HCT116 (cell line): ENCODE measurements at regions not wholly inside any gene's neighbourhood (a gene's known extent, or its start where the extent isn't known, plus 50 kb on each side); places are given as distances from the start of the nearest gene placed in this dataset.

ENCODE experiments used
- ATAC-seq: fragments of 200-7000 bp; cut with Tn5 transposase; 2 replicates; pipeline ENCODE4 v1.9.1; 2020; ENCODE audit warnings: mild to moderate bottlenecking, moderate library complexity
- BruUV-seq: library from RNA; stranded (reverse); fragments of 400-500 nt; replicated peaks from 2 replicates; lab custom pipeline; 2021; lab: Mats Ljungman, UMichigan
- CTCF ChIA-PET: fragments of 300-600 bp; sonication (Branson Sonifier 250); formaldehyde crosslinking; loops from one replicate; lab custom pipeline; 2021; ENCODE audit warnings: antibody characterized with exemption; lab: Charles Lee
- POLR2A ChIA-PET: fragments of 300-600, 350-600 bp; sonication (Branson Sonifier 250); formaldehyde crosslinking; loops from one replicate; lab custom pipeline; 2021; ENCODE audit warnings: antibody characterized with exemption; lab: Charles Lee
- RAD21 ChIA-PET, 2 experiments: fragments of 300-600 bp; sonication (Branson Sonifier 250); formaldehyde crosslinking; loops; one replicate each; lab custom pipeline; 2023; ENCODE audit warnings: low total read pairs in 2 of 2; ENCODE audit not compliant: uncharacterized antibody in 2 of 2, unreplicated experiment in 2 of 2, low non-redundant PET in 1 of 2; lab: Charles Lee
- DNase-seq: peaks from one replicate; pipeline ENCODE4 v3.0.0-alpha.2; 2010; ENCODE audit warnings: low read depth, low spot score
- H2AFZ ChIP-seq: fragments of 200-600 bp; shearing (Covaris generic), sonication (generic); 2 replicates; pipeline ENCODE4 v1.6.1; 2017; ENCODE audit warnings: low read depth, mixed run types, mixed read lengths, antibody characterized with exemption, low read length; ENCODE audit not compliant: poor library complexity, severe bottlenecking
- H3K27ac ChIP-seq: 2 replicates; pipeline ENCODE4 v1.5.1; 2012; ENCODE audit warnings: low read depth, low read length
- H3K27me3 ChIP-seq: fragments of 200-600 bp; sonication (generic); 2 replicates; pipeline ENCODE4 v1.6.1; 2016; ENCODE audit warnings: mixed run types, low read length, mixed read lengths; ENCODE audit not compliant: insufficient read depth
- H3K36me3 ChIP-seq, 2 experiments: fragments of 200-500 bp in 1 of 2; fragments of 200-600 bp in 1 of 2; sonication (Bioruptor generic) in 1 of 2; sonication (generic) in 1 of 2; 2 replicates each; pipeline versions ENCODE4 v1.5.1 to v1.6.1; 2014 to 2016; ENCODE audit warnings: low read length in 2 of 2, inconsistent platforms in 1 of 2, mixed read lengths in 1 of 2, mixed run types in 1 of 2; ENCODE audit not compliant: insufficient read depth in 2 of 2, control insufficient read depth in 1 of 2
- H3K4me1 ChIP-seq, 2 experiments: fragments of 200-600 bp in 1 of 2; sonication (generic) in 1 of 2; 2 replicates each; pipeline versions ENCODE4 v1.5.1 to v1.6.1; 2012 to 2017; ENCODE audit warnings: low read length in 2 of 2, inconsistent platforms in 1 of 2, mild to moderate bottlenecking in 1 of 2, mixed read lengths in 1 of 2, mixed run types in 1 of 2, moderate library complexity in 1 of 2; ENCODE audit not compliant: insufficient read depth in 2 of 2, control insufficient read depth in 1 of 2
- H3K4me2 ChIP-seq: fragments of 200-600 bp; sonication (generic); 2 replicates; pipeline ENCODE4 v1.6.1; 2017; ENCODE audit warnings: mixed run types, low read length, mixed read lengths
- H3K4me3 ChIP-seq, 2 experiments: fragments of 200-600 bp in 1 of 2; sonication (generic) in 1 of 2; replicated peaks in 1 of 2; 2 replicates each; pipeline ENCODE4 v1.5.1; 2011 to 2016; ENCODE audit warnings: low read length in 2 of 2, control low read depth in 1 of 2, low read depth in 1 of 2, mild to moderate bottlenecking in 1 of 2, mixed read lengths in 1 of 2, mixed run types in 1 of 2
- H3K79me2 ChIP-seq: fragments of 200-600 bp; sonication (generic); 2 replicates; pipeline ENCODE4 v1.6.1; 2017; ENCODE audit warnings: mild to moderate bottlenecking, mixed run types, low read length, moderate library complexity, mixed read lengths; ENCODE audit not compliant: insufficient read depth
- H3K9ac ChIP-seq: fragments of 200-600 bp; sonication (generic); 2 replicates; pipeline ENCODE4 v1.6.1; 2016; ENCODE audit warnings: low read length, mixed read lengths
- H3K9me2 ChIP-seq: fragments of 200-600 bp; sonication (generic), shearing (Covaris generic); 2 replicates; pipeline ENCODE4 v1.6.1; 2017; ENCODE audit warnings: mixed run types, mild to moderate bottlenecking, moderate library complexity; ENCODE audit not compliant: insufficient read depth
- H3K9me3 ChIP-seq, 2 experiments: fragments of 200-500 bp in 1 of 2; fragments of 200-600 bp in 1 of 2; sonication (Bioruptor generic) in 1 of 2; sonication (generic) in 1 of 2; 2 replicates each; pipeline ENCODE4 v1.6.1; 2014 to 2017; ENCODE audit warnings: low read length in 2 of 2, mixed read lengths in 2 of 2, inconsistent platforms in 1 of 2, low read depth in 1 of 2, mild to moderate bottlenecking in 1 of 2, mixed run types in 1 of 2, moderate library complexity in 1 of 2; ENCODE audit not compliant: control insufficient read depth in 1 of 2, insufficient read depth in 1 of 2
- H4K20me1 ChIP-seq: fragments of 200-600 bp; sonication (generic), shearing (Covaris generic); 2 replicates; pipeline ENCODE4 v1.6.1; 2017; ENCODE audit warnings: mixed run types, mild to moderate bottlenecking, moderate library complexity; ENCODE audit not compliant: insufficient read depth
- CBX3 ChIP-seq: IDR thresholded peaks from 2 replicates; pipeline ENCODE4 v1.6.1; 2012; ENCODE audit warnings: low read depth
- CEBPB ChIP-seq: IDR thresholded peaks from 2 replicates; pipeline ENCODE4 v1.6.1; 2012; ENCODE audit warnings: low read depth
- ELF1 ChIP-seq: IDR thresholded peaks from 2 replicates; pipeline ENCODE4 v1.6.1; 2012; ENCODE audit warnings: low read depth, borderline replicate concordance
- EZH2 ChIP-seq: fragments of 200-600 bp; sonication (generic); IDR thresholded peaks from 2 replicates; pipeline ENCODE4 v1.6.1; 2017; ENCODE audit warnings: antibody characterized with exemption, mixed run types
- FOSL1 ChIP-seq: IDR thresholded peaks from 2 replicates; pipeline ENCODE4 v1.6.1; 2012; ENCODE audit warnings: low read depth
- JUND ChIP-seq: IDR thresholded peaks from 2 replicates; pipeline ENCODE4 v1.6.1; 2012
- POLR2AphosphoS5 ChIP-seq: IDR thresholded peaks from 2 replicates; pipeline ENCODE4 v1.6.1; 2011; ENCODE audit warnings: mild to moderate bottlenecking, low read depth, low read length, moderate library complexity
- RAD21 ChIP-seq: IDR thresholded peaks from 2 replicates; pipeline ENCODE4 v1.6.1; 2012; ENCODE audit warnings: low read depth, mild to moderate bottlenecking
- SP1 ChIP-seq: IDR thresholded peaks from 2 replicates; pipeline ENCODE4 v1.6.1; 2012; ENCODE audit warnings: low read depth
- SRF ChIP-seq: IDR thresholded peaks from 2 replicates; pipeline ENCODE4 v1.6.1; 2012; ENCODE audit warnings: low read depth
- TCF7L2 ChIP-seq: IDR thresholded peaks from 2 replicates; pipeline ENCODE4 v1.7.0; 2011; ENCODE audit warnings: borderline replicate concordance, inconsistent platforms; ENCODE audit not compliant: insufficient read depth, insufficient read length; ENCODE audit errors: extremely low read depth
- ZFX ChIP-seq: fragments of 450-650 bp; IDR thresholded peaks from 2 replicates; pipeline ENCODE4 v1.6.1; 2017
- intact Hi-C: fragments of 100-400 bp; cut with micrococcal nuclease; formaldehyde crosslinking; loops from 2 replicates; pipeline ENCODE4 v1.10.0; 2022
- TF ChIP-seq, protein P1 (sequence below): IDR thresholded peaks from 2 replicates; pipeline ENCODE4 v1.6.1; 2012

DNA sequence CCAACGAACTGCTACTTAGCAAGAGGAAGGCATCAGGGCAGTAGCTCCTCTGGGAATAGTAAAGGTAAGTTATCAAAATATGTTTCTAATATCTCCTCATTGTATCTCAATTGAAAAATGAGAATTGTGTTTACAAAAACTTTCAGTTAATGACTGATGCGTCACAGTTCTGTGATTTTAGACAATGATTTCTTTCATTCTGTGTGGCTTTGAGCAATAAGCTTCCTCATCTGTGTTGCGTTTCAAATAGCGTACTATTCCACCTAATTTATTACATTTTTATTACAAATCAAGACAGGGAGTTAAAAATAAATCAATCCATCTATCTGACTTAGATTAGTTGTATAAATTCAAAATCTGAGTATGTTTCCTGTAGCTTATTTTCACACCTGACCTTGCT is 145.0 kb downstream of the CAAP1 start:
- Histone ChIP-seq H4K20me1 (no peaks in the 10 kb centered on the region), H2AFZ (no peak overlapping the region), H3K4me1 (peaks cover 4 to 11% of the 10 kb centered on the region in 2 experiments; a peak in 2 of 4 replicates), H3K4me3 (no peak overlapping the region), H3K9me2 (no peaks in the 10 kb centered on the region), H3K4me2 (no peak overlapping the region), H3K27ac (no peak overlapping the region), H3K9me3 (no peaks in the 10 kb centered on the region), H3K27me3 (no peaks in the 10 kb centered on the region), H3K9ac (no peak overlapping the region), H3K79me2 (no peaks in the 10 kb centered on the region), H3K36me3 (no peaks in the 10 kb centered on the region)
- BruUV-seq = no TSS peak
- POLR2A ChIA-PET = interaction anchor here (1.4 kb wide), 1 partner anchor 10 kb away, joined by 4 read pairs; no protein-coding TSS in a partner anchor
- no peak for DNase-seq
- intact Hi-C loops = loop anchor here (10.0 kb wide), 1 partner anchor 57 kb away; no protein-coding TSS in a partner anchor
- RAD21 ChIA-PET = interaction anchor here in 1 of 2 experiments (0.7 kb wide), 1 partner anchor 68 kb away, joined by 3 read pairs; no protein-coding TSS in a partner anchor
- no peak for ATAC-seq
- TF ChIP-seq TCF7L2 = no peak
- TF ChIP-seq RAD21 = no peak
- TF ChIP-seq CEBPB = no peak
- TF ChIP-seq FOSL1 = no peak
- no peak for TF ChIP-seq JUND
- TF ChIP-seq ZFX = no peak
- CTCF ChIA-PET = no interaction called here

DNA sequence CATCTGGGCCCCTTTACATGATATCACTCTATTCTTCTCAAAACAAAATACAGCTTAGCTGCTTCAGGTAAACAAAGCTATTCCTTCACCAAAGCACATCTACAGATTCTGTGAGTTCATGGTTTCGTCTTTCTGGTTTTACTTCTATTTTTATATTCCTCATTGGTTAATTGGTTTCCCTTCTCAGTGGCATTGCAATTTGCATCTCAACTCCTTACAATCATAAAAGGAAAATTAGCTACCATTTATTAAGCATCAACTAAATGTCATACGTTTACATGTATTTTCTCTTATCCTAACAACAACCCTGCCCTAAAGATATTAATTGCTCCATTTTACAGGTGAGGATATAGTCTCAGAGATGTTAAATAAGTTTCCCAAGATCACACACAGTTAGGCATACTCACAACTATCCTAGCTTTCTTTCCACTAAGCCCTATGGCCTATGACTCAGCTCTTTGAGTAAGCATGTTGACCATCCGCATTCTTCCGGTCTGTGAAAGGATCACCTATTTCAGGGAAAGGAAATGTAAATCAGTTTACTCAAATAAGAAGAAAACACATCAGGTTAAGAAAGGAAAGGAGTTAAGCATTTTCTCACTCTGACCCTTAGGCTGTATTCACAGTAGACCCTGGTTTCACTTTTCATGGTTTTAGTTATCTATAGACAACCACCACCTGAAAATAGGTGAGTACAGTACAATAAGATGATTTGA is 146.1 kb downstream of the CAAP1 start:
- Histone ChIP-seq H3K36me3 (no peaks in the 10 kb centered on the region), H3K4me3 (peak overlapping the region in 1 of 2 experiments; percentile 11; a peak in 1 of 4 replicates), H3K27ac (no peak overlapping the region; the same call in 1 of the 2 replicates), H3K9ac (no peak overlapping the region), H3K9me2 (no peaks in the 10 kb centered on the region), H4K20me1 (no peaks in the 10 kb centered on the region), H2AFZ (peak overlapping the region; percentile 89), H3K9me3 (no peaks in the 10 kb centered on the region), H3K4me1 (peaks cover 4 to 11% of the 10 kb centered on the region in 2 experiments; a peak in 2 of 4 replicates), H3K27me3 (no peaks in the 10 kb centered on the region), H3K4me2 (peak overlapping the region; percentile 68), H3K79me2 (no peaks in the 10 kb centered on the region)
- CTCF ChIA-PET = interaction anchor here (0.9 to 1.4 kb wide), 3 partner anchors 19 to 110 kb away, joined by 3 to 6 read pairs (median 4); no protein-coding TSS in a partner anchor
- no TSS peak for BruUV-seq
- intact Hi-C loops = loop anchor here (10.0 kb wide), 1 partner anchor 58 kb away; no protein-coding TSS in a partner anchor
- POLR2A ChIA-PET = interaction anchor here (1.4 kb wide), 1 partner anchor 11 kb away, joined by 4 read pairs; no protein-coding TSS in a partner anchor
- RAD21 ChIA-PET = interaction anchor here (0.6 to 0.7 kb wide), 2 partner anchors 67 to 110 kb away, joined by 3 read pairs; no protein-coding TSS in a partner anchor
- ATAC-seq (peak; percentile 82), DNase-seq (peak; percentile 41)
- TF ChIP-seq ELF1 = 0 out of 2 replicates have a peak, but pooled peaks have one; percentile 12
- no peak for TF ChIP-seq EZH2
- peak; percentile 53 for TF ChIP-seq JUND
- TF ChIP-seq, protein P1, sequence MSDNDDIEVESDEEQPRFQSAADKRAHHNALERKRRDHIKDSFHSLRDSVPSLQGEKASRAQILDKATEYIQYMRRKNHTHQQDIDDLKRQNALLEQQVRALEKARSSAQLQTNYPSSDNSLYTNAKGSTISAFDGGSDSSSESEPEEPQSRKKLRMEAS = no peak
- peak; percentile 50; the same call in 1 of the 2 replicates for TF ChIP-seq CBX3
- 0 out of 2 replicates have a peak, but pooled peaks have one; percentile 17 for TF ChIP-seq POLR2AphosphoS5
- peak; percentile 62 for TF ChIP-seq SP1
- 0 out of 2 replicates have a peak, but pooled peaks have one; percentile 45 for TF ChIP-seq SRF
- TF ChIP-seq FOSL1 = peak; percentile 70
